Posterior vena cava (tissue), 2 donors: ENCODE measurements at regions not wholly inside any gene's neighbourhood (a gene's known extent, or its start where the extent isn't known, plus 50 kb on each side); places are given as distances from the start of the nearest gene placed in this dataset.
"Not testable (repeated sequence)": the region's sequence is repeated elsewhere in the genome, so short reads cannot be mapped to it uniquely, and the experiment has no call there.

Source experiments
- DNase-seq: peaks from one replicate; pipeline ENCODE4 v3.0.0-alpha.2; 2020; ENCODE audit warnings: low spot score
- intact Hi-C, 2 donors: fragments of 100-400 bp; cut with DNase I; formaldehyde crosslinking; loops; one replicate each; pipeline versions ENCODE4 v1.14.1 to v1.14.2; 2022 to 2023
- donor health status: DM: yes; HTN: yes; CAD: no.
- donor health status: DM: yes; HTN: yes; CAD: no.

DNA sequence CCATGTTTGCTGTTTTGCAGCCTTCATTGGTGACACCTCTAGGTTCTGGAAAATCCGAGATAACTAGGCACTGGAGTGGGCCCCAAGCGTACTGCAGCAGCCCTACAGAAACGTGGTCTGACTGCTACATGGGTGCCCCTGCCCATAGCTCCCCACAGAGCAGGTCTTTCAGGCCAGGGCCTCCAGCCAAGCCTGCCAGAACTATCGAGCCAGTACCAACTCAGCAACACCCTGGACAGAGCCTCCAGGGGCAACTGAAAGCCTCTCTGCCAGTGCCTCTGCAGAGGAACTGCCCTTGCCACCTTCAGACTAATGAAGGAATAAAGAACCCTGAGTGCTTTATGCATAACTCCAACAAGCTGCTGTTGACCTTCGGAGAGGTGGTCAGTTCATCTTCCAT lies 111.1 kb upstream of the PPP3CA start:
- intact Hi-C loops: no loop called here
- peak; percentile 40 for DNase-seq

DNA sequence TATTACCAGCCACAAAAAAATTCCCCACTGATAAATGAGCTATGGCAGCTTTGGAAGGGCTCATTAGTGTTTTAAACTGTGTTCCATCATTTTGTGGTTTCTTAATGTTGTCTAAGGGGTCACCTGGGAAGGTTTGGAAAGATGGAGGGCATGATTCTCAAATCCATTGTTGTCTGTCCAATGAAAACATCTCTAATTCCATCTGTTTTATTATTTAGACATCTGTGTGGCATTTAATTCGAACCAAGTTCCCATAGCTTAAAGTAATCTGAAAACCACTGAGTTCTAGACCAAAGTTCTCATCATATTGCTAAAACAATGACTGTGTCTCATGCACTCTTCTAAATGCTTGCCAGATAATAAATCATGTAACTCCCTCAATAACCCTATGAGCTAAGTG lies 103.8 kb upstream of the PPP3CA start:
- intact Hi-C loops: no loop called here
- DNase-seq: no peak

DNA sequence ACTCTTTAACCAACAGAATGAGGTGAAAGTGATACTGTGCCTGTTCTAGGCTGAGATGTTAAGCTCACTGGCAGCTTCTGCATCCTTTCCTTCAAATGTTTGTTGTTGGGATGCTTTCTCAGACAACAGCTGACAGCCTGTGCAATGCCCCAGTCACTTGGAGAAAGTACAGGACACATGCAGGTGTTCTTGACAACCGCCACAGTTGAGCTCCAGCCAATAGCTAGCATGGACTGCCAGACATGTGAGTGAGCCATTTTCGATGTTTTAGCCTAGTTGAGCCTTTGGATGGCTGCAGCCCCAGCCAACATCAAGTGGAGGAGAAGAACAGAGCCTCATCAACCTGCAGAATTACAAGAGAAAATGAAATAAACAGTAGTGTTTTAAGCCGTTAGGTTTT lies 94.1 kb upstream of the PPP3CA start:
- intact Hi-C loops: no loop called here

DNA sequence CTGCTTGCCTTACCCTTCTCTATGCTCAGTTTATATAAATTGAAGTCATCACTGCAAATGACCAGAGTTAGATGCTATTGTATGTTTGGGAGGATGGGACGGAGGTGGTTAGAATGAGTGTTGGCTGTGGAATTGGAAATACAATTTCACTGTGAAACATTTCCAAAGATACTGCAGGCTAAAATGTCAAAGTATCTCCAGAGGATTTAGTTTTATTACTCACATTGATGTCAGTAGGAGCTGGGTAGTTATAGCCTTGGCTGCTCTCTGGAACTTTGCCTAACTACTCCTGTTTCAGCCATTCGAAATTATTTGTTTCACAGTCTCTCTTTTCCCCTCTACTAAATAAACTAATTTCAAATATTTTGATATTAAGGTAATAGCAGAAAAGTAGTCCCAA lies 92.6 kb upstream of the PPP3CA start:
- intact Hi-C loops: no loop called here
- DNase-seq: no peak

More for the DNA sequence above, 94.1 kb upstream of the PPP3CA start:
- DNase-seq: peak; percentile 38

DNA sequence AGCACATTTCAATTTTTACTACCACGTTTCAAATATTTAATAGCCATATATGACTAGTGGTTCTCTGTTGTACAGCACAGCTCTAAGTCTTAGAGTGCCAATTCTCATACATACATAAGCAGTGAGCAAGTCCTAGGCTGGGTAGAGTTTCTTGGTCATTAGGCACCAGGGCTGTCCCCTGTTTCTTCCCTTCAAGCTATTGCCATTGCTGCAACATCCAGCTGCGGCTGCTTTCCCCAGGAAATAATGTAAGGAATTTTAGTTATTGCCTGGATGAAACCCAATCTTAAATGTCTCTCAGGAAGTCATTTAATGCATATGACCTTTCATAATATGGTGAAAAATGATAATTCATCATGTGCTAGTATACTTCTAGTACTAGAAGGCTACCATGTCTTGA lies 74.1 kb upstream of the PPP3CA start:
- intact Hi-C loops: no loop called here
- no peak for DNase-seq

DNA sequence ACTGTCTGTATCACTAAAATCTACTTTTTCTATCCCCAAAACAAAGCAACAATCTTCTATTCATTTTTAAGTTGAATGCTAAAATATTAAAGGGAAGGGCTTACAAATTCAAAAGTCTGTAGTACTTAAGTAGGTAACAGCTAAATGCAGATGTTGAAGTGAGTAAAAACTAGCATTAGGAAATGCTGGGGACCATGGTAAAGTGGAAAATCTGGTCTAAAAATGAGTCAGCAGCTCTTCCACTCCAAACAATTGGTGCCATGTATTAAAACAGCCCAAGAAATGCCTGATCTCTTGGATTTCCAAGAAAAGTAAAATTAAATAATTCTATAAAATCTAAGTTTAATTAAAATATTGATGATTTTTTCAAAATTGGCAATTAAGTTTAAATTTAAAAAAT lies 73.3 kb upstream of the PPP3CA start:
- intact Hi-C loops: no loop called here
- no peak for DNase-seq

DNA sequence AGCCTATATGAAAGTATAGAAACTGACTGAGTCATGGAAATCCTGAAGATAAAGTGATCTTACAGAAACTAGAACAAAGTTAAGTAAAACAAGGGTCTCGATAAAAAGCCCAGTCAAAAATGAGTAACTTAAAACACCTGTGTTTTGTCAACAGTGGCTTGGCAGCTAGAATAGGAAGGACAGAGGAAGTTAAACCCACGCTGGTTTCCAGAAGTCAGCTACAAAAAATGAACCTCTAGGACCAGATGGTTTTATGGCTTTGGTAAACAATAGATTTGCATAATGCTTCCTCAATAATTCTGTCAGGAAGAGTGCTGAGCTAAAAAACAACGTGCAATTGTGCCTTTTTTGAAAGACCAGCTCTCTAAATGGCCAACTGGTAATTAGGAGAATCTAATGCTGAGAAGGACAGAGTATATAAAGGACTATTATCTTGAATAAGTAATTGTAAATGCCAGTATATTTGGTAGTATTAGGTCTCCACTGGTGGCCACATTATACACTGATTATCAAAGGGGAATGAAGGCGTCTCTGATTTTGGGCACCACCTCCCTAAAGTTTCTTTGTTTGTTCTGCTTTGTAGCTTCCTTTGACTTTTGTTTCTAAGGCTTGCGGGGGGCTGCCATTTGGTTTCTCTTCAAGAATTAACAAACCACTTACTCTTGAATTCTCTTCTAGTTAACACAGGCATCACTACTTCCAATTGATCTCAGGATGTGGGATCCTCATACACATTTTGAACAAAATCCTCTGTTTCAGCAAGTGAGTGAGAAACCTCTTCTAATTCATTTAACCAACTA lies 72.2 kb upstream of the PPP3CA start:
- no peak for DNase-seq
- intact Hi-C loops: no loop called here

DNA sequence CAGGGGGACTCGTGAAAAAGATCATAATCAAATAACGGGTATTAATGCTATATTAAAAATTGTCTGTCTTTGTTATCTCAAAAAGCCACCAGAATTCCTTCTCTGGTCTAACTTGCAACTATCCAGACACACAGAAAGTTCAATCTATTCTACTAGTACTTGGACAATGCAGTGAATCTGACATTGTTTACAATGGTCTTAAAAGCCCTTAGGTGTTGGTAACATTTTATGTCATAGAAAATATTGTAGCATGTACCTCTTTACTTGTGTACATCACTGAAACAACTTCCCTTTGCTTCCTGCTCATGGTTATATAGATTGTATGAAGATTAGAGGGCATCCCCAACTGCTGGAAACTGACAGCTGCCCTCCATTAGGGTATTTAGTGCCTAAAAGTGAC lies 71.1 kb upstream of the PPP3CA start:
- no peak for DNase-seq
- intact Hi-C loops: no loop called here

DNA sequence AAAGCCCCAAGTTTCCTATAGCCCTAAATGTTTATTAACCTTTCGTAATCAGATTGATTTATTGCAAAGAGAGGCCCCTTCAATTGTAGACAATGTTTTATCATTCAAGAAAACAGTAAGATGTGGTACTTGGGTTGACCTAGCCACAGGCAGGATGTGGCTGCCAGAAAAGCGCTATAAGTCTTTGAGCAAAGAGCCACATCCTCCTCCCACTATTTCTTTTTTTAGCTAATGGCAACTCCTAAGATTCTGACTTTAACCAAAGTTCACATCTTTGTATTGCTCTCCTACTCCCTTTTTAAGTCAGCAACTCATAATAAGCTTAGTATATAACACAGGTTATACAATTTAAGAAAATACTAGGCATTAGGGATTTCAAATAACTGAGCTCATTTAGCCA lies 70.7 kb upstream of the PPP3CA start:
- DNase-seq: no peak
- intact Hi-C loops: no loop called here

DNA sequence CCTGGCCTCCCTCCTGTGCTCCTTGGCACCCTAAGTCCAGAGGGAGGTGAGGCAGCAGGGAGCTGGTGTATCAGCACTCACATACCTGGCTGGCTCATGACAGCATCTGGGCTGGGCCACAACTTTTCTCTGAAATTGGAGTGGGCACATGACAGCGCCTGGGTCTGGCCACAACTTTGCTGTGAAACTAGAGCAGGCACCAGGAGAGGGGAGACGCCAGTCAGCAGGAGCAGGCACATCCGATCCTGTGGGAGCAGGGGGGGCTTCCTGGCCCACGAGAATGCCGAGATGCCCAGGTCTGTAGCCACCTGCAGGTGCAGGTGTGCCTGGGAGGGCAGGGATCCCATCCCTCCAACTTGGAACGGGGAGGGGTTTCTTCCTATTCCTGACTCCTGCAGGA lies 69.7 kb upstream of the PPP3CA start:
- intact Hi-C loops: no loop called here
- DNase-seq: no peak

DNA sequence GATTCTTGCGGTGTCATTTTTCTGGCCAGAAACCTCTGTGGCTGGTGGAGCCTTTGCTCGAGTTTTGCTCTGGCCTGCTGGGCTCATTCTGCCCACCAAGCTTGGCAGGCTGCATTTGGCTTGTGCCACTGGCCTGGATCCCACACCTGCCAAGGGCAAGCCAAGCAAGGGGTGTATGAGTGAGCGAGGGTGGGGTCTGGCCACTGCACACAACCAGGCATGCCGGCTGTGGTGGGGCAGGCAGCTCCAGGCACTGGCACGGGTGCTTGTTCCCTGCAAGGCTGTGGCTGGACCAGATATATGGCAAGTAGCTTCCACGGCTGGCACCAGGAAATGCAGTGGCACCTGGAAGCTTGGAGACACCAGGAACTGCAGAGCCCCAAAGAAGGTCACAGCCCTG lies 68.6 kb upstream of the PPP3CA start:
- intact Hi-C loops: no loop called here
- no peak for DNase-seq

DNA sequence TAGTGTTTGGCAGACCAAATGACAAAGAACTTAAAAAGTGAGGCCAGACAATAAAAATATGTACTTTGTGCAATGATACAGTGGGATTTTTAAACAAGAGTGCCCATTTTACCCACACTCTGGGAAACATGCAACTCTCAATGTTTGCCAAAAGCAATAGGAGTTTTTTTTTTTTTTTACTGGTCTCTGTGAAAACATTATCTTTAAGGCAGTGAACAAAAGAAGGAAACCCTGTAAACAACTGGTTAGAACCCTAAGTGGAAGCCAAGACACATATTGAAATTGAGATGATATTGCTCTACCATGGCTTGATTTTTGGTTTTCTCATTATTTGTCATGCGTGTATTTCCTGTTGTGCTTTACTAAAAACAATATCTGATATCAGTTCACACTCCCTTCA lies 67.2 kb upstream of the PPP3CA start:
- DNase-seq: no peak
- intact Hi-C loops: no loop called here

DNA sequence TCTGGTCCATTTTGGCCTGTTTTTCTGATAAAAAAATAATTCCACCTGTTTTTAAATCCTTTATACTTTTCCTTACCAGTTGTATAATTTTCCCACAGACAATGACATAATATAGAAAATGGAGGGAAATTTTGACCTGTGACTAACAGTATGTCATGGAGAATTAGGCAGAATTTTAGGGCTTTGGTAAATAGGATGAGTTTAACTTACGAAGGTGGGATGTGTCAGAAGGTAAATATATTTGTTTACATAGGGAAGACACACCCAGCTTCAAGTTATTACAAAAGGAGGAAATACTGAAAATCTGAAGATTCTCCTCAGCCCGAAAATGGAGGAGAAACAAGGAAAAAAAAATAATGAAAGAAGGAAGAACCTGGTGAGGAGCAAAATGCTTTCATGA lies 64.6 kb upstream of the PPP3CA start:
- DNase-seq: no peak
- intact Hi-C loops: no loop called here

DNA sequence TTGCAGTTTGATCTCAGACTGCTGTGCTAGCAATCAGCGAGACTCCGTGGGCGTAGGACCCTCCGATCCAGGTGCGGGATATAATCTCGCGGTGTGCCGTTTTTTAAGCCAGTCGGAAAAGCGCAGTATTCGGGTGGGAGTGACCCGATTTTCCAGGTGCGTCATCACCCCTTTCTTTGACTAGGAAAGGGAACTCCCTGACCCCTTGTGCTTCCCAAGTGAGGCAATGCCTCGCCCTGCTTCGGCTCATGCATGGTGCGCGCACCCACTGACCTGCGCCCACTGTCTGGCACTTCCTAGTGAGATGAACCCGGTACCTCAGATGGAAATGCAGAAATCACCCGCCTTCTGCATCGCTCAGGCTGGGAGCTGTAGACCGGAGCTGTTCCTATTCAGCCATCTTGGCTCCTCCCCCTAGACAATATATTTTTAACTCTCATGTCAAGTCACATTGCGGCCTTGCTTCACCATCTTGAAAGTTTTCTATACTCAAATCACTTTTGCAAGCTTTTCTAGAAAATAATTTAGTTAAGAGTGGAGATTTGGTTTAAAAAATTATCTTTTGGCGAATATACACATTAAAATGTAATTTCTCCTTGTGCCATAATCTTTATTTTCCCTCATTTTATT lies 64.1 kb upstream of the PPP3CA start:
- intact Hi-C loops, DNase-seq: not testable (repeated sequence)

DNA sequence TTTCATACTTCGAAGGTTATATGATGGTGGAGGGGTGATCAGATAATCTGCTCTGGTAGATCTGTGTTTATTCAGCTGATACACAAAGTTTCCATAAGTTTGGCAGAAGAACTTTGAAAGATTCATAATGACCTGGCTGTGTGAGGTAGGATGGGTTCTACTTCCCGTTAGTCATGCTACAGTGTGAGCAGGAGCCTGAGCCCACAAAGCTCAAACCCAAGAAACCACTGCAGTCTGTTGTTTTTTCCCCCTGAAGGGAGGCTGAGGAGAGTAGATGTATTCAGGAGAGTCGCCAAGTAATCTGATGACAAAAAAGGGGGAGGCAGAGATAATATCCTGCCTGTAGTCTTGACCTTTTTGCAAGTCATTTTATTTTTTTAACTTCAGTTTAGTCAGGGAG lies 52.8 kb upstream of the PPP3CA start:
- DNase-seq: no peak
- intact Hi-C loops: no loop called here

DNA sequence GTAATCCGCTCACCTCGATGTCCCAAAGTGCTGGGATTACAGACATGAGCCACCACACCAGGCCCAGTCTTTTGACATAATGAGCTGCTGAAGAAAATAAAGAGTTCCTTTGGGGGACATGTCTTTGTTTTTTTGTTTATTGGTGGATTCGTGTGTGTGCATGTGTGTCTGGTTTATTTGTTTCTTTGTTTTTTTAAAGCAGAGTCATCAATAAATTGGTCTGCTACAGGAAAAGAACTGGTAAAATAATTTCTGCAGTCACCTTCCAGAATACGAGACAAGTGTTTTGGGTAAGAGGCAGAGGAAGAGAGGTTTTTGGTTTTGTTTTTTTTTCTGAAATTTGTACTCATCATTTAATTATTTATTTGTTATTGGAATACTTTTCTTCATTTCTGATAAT lies 51.5 kb upstream of the PPP3CA start:
- DNase-seq: no peak
- intact Hi-C loops: no loop called here
